ENCODE measurements at regions not wholly inside any gene's neighbourhood (a gene's known extent, or its start where the extent isn't known, plus 50 kb on each side); places are given as distances from the start of the nearest gene placed in this dataset.

GRCh38 chr10:24127516-24127915 lies 81.4 kb upstream of the KIAA1217 start:
- TF ChIP-seq CTCF (conservative IDR thresholded peaks at IDR 0.05 in 1 of 2, IDR thresholded peaks at IDR 0.05 in 1 of 2; ENCODE audit: low read depth in 1 of 2, low read length in 2 of 2) (no peak), EZH2 (IDR thresholded peaks at IDR 0.05; ENCODE audit: low read length, missing control alignments) (no peak)
